Neural cell (in vitro differentiated cells): ENCODE measurements at regions not wholly inside any gene's neighbourhood (a gene's known extent, or its start where the extent isn't known, plus 50 kb on each side); places are given as distances from the start of the nearest gene placed in this dataset.

ENCODE experiments used
- EP300 ChIP-seq: fragments of 450-650 bp; conservative IDR thresholded peaks from 2 replicates; pipeline ENCODE4 v1.6.1; 2014; ENCODE audit warnings: antibody characterized with exemption, mild to moderate bottlenecking, moderate library complexity; ENCODE audit not compliant: poor library complexity, severe bottlenecking
- EZH2 ChIP-seq: fragments of 200-600, 300-800 bp; shearing (Covaris generic), sonication (generic); IDR thresholded peaks from 2 replicates; pipeline ENCODE4 v1.6.1; 2014; ENCODE audit warnings: antibody characterized with exemption, low read length, borderline replicate concordance, mild to moderate bottlenecking; ENCODE audit not compliant: insufficient read depth, poor library complexity, severe bottlenecking
- POLR2AphosphoS5 ChIP-seq: IDR thresholded peaks from 2 replicates; pipeline ENCODE4 v1.6.1; 2012
- TAF1 ChIP-seq: IDR thresholded peaks from 2 replicates; pipeline ENCODE4 v1.6.1; 2012; ENCODE audit warnings: low read depth
- TF ChIP-seq, protein P1 (sequence below): fragments of 450-650 bp; IDR thresholded peaks from 2 replicates; pipeline ENCODE4 v1.5.1; 2014; ENCODE audit warnings: antibody characterized with exemption, mild to moderate bottlenecking, moderate library complexity; ENCODE audit not compliant: poor library complexity, severe bottlenecking

DNA sequence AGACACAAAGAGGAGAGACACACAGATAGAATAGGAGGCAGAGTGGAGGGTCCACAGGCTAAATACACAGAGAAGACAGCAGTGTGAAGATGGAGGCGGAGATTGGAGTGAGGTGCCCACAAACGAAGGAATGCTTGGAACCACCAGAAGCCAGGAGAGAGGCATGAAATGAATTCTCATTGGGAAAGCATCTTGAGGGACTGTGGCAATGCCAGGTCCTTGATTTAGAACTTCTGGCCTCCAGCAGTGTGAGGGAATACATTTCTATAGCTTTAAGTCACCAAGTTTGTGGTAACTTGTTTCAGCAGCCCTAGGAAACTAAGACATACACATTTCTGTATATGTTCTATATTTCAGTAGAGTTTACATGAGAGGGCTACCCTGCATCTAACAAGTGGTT is 396.6 kb upstream of the ZNF608 start:
- TF ChIP-seq, protein P1, sequence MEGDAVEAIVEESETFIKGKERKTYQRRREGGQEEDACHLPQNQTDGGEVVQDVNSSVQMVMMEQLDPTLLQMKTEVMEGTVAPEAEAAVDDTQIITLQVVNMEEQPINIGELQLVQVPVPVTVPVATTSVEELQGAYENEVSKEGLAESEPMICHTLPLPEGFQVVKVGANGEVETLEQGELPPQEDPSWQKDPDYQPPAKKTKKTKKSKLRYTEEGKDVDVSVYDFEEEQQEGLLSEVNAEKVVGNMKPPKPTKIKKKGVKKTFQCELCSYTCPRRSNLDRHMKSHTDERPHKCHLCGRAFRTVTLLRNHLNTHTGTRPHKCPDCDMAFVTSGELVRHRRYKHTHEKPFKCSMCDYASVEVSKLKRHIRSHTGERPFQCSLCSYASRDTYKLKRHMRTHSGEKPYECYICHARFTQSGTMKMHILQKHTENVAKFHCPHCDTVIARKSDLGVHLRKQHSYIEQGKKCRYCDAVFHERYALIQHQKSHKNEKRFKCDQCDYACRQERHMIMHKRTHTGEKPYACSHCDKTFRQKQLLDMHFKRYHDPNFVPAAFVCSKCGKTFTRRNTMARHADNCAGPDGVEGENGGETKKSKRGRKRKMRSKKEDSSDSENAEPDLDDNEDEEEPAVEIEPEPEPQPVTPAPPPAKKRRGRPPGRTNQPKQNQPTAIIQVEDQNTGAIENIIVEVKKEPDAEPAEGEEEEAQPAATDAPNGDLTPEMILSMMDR, result no peak
- TF ChIP-seq EP300, result no peak
- no peak for TF ChIP-seq POLR2AphosphoS5
- no peak for TF ChIP-seq TAF1
- no peak for TF ChIP-seq EZH2
